SK-N-SH (cell line): ENCODE measurements at regions not wholly inside any gene's neighbourhood (a gene's known extent, or its start where the extent isn't known, plus 50 kb on each side); places are given as distances from the start of the nearest gene placed in this dataset.

Source experiments
- CTCF ChIP-seq: fragments of 200-600 bp; sonication (generic); IDR thresholded peaks from 2 replicates; pipeline ENCODE4 v1.6.1; 2017; ENCODE audit warnings: antibody characterized with exemption, mild to moderate bottlenecking, moderate library complexity
- JUND ChIP-seq: IDR thresholded peaks from 2 replicates; pipeline ENCODE4 v1.4.0; 2012
- POLR2AphosphoS5 ChIP-seq: IDR thresholded peaks from 2 replicates; pipeline ENCODE4 v1.6.1; 2012; ENCODE audit warnings: low read depth, low read length

- TF ChIP-seq POLR2AphosphoS5 (no peak), CTCF (no peak), JUND (no peak)
Observed at GRCh38 chr10:47076949-47077361, 165.7 kb downstream of the PTPN20 start.
